AG04450 (cell line): ENCODE measurements at regions not wholly inside any gene's neighbourhood (a gene's known extent, or its start where the extent isn't known, plus 50 kb on each side); places are given as distances from the start of the nearest gene placed in this dataset.

Experiments
- CTCF ChIA-PET: fragments of 300-600, 350-600 bp; formaldehyde crosslinking; extraction: SDS; loops from one replicate; lab custom pipeline; 2022; ENCODE audit warnings: antibody characterized with exemption, inconsistent platforms; lab: Charles Lee
- POLR2A ChIA-PET: fragments of 350-600 bp; formaldehyde crosslinking; extraction: SDS; loops from one replicate; lab custom pipeline; 2021; ENCODE audit warnings: antibody characterized with exemption, inconsistent platforms; lab: Yijun Ruan, JAX
- DNase-seq: peaks from one replicate; pipeline ENCODE4 v3.0.0-alpha.2; 2011; ENCODE audit warnings: low read depth, low spot score
- H3K27ac ChIP-seq: one replicate; pipeline ENCODE4 v1.5.1; 2012; ENCODE audit warnings: low read depth, low read length, control low read depth
- H3K27me3 ChIP-seq: one replicate; pipeline ENCODE4 v1.6.0; 2012; ENCODE audit warnings: low read length; ENCODE audit not compliant: control insufficient read depth, insufficient read depth
- H3K4me3 ChIP-seq: 2 replicates; pipeline ENCODE4 v1.5.1; 2011; ENCODE audit warnings: mild to moderate bottlenecking, low read depth, low read length, control low read depth
- H3K9me3 ChIP-seq: 2 replicates; pipeline ENCODE4 v1.5.1; 2012; ENCODE audit warnings: low read length; ENCODE audit not compliant: control insufficient read depth, insufficient read depth
- CTCF ChIP-seq: IDR thresholded peaks from 2 replicates; pipeline ENCODE4 v1.5.1; 2011; ENCODE audit warnings: low read depth, low read length, control low read depth, inconsistent platforms

- TF ChIP-seq CTCF, result no peak
- DNase-seq, result no peak
- Histone ChIP-seq H3K27me3 (no peaks in the 10 kb centered on the region), H3K4me3 (0 out of 2 replicates have a peak overlapping the region, but pooled peaks have one; percentile 18), H3K27ac (peak overlapping the region; percentile 93), H3K9me3 (no peaks in the 10 kb centered on the region)
- ChIA-PET CTCF (interaction anchor here (0.6 to 1.5 kb wide), 2 partner anchors 9 to 97 kb away, joined by 3 to 9 read pairs; no protein-coding TSS in a partner anchor), POLR2A (interaction anchor here (0.5 to 1.3 kb wide), 2 partner anchors 8 to 22 kb away, joined by 3 read pairs; no protein-coding TSS in a partner anchor)
Observed at GRCh38 chr7:130887957-130888371, 154.0 kb upstream of the KLF14 start.

GRCh38 chr7:130888468-130888867 is 154.5 kb upstream of the KLF14 start:
- POLR2A ChIA-PET, result interaction anchor here (0.5 to 1.3 kb wide), 3 partner anchors 9 to 168 kb away, joined by 3 to 13 read pairs (median 3); no protein-coding TSS in a partner anchor
- Histone ChIP-seq H3K27me3 (no peaks in the 10 kb centered on the region), H3K27ac (peak overlapping the region; percentile 93), H3K9me3 (no peaks in the 10 kb centered on the region), H3K4me3 (peak overlapping the region; percentile 22; the same call in 1 of the 2 replicates)
- CTCF ChIA-PET, result interaction anchor here (0.6 to 1.5 kb wide), 4 partner anchors 8 to 180 kb away, joined by 3 to 9 read pairs (median 4); no protein-coding TSS in a partner anchor
- no peak for TF ChIP-seq CTCF
- no peak for DNase-seq

GRCh38 chr7:130890176-130891020 is 156.4 kb upstream of the KLF14 start:
- Histone ChIP-seq H3K9me3 (no peaks in the 10 kb centered on the region), H3K27me3 (no peaks in the 10 kb centered on the region), H3K4me3 (peak overlapping the region; percentile 25), H3K27ac (peak overlapping the region; percentile 85)
- no peak for TF ChIP-seq CTCF
- ChIA-PET POLR2A (interaction anchor here (0.8 to 1.2 kb wide), 2 partner anchors 9 to 14 kb away, joined by 4 to 5 read pairs; no protein-coding TSS in a partner anchor), CTCF (interaction anchor here (0.6 to 1.9 kb wide), 4 partner anchors 16 to 178 kb away, joined by 3 to 4 read pairs (median 3); no protein-coding TSS in a partner anchor)
- no peak for DNase-seq

GRCh38 chr7:130891254-130892094 is 157.5 kb upstream of the KLF14 start:
- no peak for TF ChIP-seq CTCF
- ChIA-PET CTCF (interaction anchor here (0.6 to 2.3 kb wide), 4 partner anchors 88 to 177 kb away, joined by 3 to 14 read pairs (median 4); no protein-coding TSS in a partner anchor), POLR2A (interaction anchor here (0.8 kb wide), 2 partner anchors 8 to 21 kb away, joined by 3 to 5 read pairs; no protein-coding TSS in a partner anchor)
- no peaks in the 10 kb centered on the region for H3K9me3 ChIP-seq
- peak overlapping the region; percentile 96 for H3K27ac ChIP-seq
- peak; percentile 83 for DNase-seq
- H3K27me3 ChIP-seq, result no peaks in the 10 kb centered on the region
- H3K4me3 ChIP-seq, result peak overlapping the region; percentile 46
